GM19193 (cell line): ENCODE measurements at regions not wholly inside any gene's neighbourhood (a gene's known extent, or its start where the extent isn't known, plus 50 kb on each side); places are given as distances from the start of the nearest gene placed in this dataset.

ENCODE experiments used
- POLR2A ChIP-seq: IDR thresholded peaks from 4 replicates; pipeline ENCODE4 v1.6.1; 2011; ENCODE audit not compliant: insufficient read depth, insufficient read length; ENCODE audit errors: extremely low read depth

DNA sequence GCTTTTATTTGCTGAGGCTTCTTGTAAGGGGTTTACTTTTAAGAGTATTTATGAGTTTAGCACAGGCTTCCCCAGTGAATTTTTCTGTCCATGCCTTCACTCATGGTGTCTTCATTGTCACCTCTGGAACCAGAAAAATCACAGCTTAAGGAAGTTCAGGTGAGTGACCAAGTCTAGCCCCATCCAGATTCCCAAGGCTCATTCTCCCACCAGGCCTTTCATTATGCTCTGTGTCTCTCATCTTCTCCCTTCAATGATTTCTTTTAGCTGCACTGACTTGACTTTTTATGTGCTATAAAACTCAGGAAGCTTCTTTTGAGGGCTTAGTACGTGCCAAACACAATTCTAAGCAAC is 64.9 kb upstream of the NEDD9 start:
- no peak for TF ChIP-seq POLR2A

DNA sequence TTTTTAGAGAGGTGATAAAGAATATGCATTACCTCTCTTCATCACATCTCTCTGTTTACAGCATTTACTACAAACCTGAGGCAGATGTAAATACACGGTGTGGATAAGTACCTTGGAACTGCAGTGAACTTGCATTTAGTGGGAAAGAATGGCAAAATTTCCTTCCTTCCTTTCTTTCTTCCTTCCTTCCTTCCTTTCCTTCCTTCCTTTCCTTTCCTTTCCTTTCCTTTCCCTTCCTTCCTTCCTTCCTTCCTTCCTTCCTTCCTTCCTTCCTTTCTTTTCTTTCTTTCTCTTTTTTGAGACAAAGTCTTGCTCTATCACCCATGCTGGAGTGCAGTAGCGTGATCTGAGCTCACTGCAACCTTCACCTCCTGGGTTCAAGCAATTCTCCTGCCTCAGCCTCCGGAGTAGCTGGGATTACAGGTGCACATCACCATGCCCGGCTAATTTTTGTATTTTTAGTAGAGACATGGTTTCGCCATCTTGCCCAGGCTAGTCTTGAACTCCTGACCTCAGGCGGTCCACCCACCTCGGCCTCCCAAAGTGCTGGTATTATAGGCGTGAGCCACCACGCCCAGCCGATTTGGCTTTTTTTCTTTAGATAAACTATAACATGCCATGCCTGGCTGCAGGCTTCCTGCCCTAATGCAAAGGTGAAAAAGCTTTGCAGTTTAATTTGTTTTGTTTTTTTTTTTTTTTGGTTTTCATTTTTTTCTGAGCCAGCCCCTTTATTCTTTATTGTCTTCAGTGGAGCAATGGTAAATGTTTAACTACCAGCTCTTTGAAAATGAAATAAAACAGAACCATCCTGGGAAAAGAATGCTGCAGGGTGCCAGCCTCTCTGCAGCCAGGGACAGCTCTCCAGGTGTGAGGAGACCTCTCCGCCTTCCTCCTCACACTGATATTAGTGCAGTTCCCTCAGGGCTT is 64.2 kb upstream of the NEDD9 start:
- no peak for TF ChIP-seq POLR2A

DNA sequence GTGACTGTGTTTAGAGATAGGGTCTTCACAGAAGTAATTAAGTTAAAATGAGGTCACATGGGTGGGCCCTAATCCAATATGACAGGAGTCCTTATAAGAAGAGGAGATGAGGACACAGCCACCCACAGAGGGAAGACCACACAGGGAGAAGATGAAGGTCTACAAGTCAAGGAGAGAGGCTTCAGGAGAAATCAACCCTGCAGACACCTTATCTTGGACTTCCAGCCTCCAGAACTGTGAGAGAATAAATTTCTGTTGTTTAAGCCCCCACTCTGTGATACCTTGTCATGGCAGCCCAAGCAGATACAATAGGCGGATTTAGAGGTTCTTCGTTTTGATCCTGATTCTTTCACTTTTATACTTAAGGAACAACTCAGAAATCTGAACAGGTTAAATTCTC is 63.5 kb upstream of the NEDD9 start:
- no peak for TF ChIP-seq POLR2A

DNA sequence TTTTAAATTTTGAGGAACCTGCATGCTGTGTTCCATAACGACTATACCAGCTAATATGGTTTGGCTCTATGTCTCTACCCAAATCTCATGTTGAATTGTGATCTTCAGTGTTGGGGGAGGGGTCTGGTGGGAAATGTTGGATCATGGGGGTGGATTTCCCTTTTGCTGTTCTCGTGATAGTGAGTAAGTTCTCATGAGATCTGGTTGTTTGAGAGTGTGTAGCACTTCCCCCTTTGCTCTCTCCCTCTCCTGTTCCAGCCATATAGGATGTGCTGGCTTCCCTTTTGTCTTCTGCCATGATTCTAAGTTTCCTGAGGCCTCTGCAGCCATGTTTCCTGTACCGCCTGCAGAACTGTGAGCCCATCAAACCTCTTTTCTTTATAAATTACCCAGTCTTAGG is 61.8 kb upstream of the NEDD9 start:
- no peak for TF ChIP-seq POLR2A

DNA sequence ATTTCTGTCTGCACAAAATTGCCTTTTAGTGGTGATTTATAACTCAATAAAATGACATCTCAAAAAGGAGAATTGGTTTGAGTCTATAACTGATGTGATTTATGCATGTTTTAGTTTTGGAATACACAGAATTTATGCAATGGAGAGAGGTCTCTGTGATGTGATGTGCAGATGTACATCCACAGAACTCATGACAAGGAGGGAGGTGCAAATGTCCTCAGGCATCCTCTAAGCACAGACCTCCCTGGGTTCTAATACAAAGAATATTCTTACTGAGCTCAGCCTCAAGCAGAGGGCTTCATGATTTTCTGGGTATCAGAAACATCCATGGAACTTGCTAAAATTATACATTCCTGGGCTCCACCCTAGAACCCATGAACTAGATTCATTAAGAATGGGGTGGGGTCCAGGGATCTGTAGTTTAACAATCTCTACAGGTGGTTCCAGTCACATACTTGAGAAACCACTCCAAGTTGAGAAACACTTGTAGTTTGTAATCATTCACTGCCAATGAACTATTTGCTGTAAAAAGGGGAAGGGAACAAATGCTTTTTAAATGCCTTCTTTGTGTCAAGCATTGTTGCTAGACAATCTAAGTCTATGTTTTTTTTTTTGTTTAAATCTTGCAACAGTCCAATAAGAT is 60.2 kb upstream of the NEDD9 start:
- no peak for TF ChIP-seq POLR2A

DNA sequence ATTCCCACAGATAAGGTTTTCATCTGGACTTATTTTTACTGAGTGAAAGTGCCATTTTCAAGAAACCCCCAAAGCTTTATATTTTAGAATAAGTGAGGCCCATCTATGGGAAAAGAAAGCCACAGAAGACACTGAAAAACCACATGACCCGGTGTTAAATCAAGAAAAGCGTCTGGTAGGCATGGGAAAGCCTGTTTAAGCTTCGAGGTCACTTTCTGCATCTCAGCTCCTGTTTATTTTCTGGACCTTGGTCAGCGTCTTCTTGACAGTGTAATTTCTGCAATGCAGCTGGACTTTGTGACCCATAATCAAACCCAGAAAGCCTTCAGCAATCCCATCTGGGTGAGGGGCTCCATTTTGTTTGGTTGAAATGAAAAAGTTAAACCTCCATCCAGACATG is 59.6 kb upstream of the NEDD9 start:
- TF ChIP-seq POLR2A, result no peak

DNA sequence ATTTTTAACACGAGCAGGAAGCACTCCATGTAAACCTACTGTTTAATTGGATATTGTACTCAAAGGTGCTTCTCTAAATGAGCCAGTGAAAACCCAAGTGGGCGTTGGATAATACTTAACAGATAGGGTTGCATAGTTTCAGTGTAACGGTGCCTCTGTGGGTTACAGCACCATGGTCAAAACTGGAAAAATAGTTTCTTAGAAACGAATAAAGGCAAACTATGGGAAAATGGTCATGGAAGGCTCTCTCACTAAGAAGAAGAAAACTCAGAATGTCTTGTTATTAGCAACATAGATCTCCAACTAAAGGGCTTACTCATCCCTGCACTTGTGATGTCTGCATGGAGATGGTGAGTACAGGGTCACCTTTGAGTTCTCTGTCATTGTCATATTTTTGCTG is 59.1 kb upstream of the NEDD9 start:
- TF ChIP-seq POLR2A, result no peak

DNA sequence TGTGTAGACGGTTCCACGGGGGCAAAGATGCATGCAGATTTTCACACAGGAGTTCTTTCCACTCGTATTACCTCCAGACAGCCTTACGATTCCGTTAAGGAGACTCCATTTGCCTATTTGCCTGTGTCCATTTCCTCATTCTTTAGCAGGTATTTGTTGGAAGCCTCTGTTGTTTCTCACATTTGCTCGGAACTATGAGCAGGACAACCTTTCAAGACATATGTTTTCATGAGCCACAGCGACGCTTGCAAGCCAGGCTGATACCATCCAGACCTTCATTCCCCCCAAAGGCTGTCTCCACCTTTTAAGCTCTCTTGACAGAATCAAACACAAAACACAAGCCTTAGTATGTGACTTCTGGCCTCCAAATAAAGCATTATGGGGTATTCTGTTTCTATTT is 57.6 kb upstream of the NEDD9 start:
- TF ChIP-seq POLR2A, result no peak

DNA sequence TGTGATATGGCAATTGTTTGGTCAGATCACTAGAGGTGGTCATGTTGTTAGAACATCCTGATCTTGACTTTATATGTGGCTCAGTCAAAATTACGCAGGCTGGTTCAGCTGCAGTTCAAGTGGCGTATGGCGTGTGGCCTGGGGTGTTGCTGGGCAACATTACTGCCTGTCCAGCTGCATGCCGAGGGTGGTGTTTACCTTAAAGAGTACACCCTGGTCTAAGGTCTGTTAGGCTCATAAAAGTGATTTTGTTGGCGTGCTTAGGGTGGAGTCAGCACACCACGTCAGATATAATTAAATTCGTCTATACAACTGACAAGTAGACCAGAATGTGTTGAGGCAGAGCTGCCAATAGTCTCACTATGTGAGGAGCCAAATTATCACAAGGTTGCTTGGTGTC is 55.6 kb upstream of the NEDD9 start:
- no peak for TF ChIP-seq POLR2A

DNA sequence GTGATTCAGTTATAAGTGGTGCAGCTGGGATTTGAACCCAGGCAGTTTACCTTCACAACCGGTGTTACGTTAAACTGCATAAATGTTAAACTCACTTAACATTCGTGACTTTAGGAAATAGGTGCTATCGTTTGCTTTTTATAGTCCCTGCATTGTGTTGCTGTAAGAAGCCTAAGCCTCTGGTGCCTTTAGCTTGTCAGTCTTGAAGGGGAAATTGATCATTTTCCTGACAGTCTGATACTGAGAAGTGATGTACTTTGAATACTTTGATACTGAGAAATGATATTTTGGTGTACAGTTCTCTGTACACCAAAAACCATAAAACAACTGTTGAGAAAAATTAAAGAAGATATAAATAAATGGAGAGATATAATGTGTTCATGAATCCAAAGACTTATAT is 52.5 kb upstream of the NEDD9 start:
- no peak for TF ChIP-seq POLR2A

DNA sequence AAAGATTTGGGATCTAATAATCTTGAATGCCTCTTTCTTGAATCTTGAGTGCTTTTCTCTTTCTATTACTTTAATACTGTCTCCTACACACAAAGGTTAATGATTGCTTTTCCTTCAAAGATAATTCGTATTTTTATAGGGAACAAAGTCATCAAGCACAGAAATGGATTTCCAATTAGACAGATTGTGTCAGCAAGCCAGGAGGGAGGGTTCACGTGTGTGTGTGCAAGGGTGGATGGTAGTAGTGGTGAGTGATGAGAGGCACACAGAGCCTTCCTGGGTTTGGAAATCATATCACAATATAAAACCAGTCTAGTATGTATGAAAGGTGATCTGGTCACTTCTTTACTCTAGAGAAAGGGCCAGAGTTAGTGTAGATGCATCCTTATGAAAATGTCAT is 51.2 kb upstream of the NEDD9 start:
- TF ChIP-seq POLR2A, result no peak

DNA sequence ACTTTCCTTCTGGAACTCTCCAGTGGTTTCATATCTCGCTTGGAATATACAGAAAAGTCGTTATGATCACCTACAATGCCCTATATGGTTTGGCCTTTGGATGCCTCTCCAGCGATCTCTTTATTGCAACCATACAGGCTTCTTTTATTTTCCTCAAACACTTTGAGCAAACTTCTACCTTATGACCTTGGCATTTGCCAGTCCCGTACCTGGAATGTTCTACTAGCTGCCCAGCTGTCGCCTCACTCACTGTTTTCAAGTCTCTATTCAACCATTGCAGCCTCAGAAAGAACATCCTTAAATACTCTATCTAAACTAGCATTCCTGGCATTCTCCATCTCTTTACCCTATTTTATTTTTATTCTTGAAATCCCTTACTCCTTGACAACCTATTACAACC is 50.4 kb upstream of the NEDD9 start:
- no peak for TF ChIP-seq POLR2A
